HG03103 (cell line): ENCODE measurements at regions not wholly inside any gene's neighbourhood (a gene's known extent, or its start where the extent isn't known, plus 50 kb on each side); places are given as distances from the start of the nearest gene placed in this dataset.

ENCODE experiments used
- ATAC-seq: cut with Tn5 transposase; IDR thresholded peaks from one replicate; pipeline ENCODE4 v1.9.1; 2021; ENCODE audit warnings: low read depth; ENCODE audit not compliant: unreplicated experiment

GRCh38 chr18:73973972-73974371 lies 173.7 kb downstream of the FBXO15 start:
- ATAC-seq: no peak

- no peak for ATAC-seq
These were observed 180.7 kb downstream of the FBXO15 start for GRCh38 chr18:73966954-73967353.

- no peak for ATAC-seq
These were observed 185.4 kb downstream of the FBXO15 start for GRCh38 chr18:73962256-73962655.

GRCh38 chr18:73961804-73962203 lies 185.8 kb downstream of the FBXO15 start:
- no peak for ATAC-seq

- ATAC-seq: no peak
These were observed 188.3 kb downstream of the FBXO15 start for GRCh38 chr18:73959352-73959751.

- no peak for ATAC-seq
These were observed 193.4 kb downstream of the FBXO15 start for GRCh38 chr18:73954268-73954667.

- no peak for ATAC-seq
These were observed 195.2 kb downstream of the FBXO15 start for GRCh38 chr18:73952296-73952946.

- ATAC-seq: no peak
These were observed 197.4 kb downstream of the FBXO15 start for GRCh38 chr18:73950116-73950700.

GRCh38 chr18:73948497-73948896 lies 199.1 kb downstream of the FBXO15 start:
- no peak for ATAC-seq

- no peak for ATAC-seq
These were observed 199.6 kb downstream of the FBXO15 start for GRCh38 chr18:73948084-73948483.

GRCh38 chr18:73947180-73947921 lies 200.3 kb downstream of the FBXO15 start:
- no peak for ATAC-seq

- no peak for ATAC-seq
These were observed 202.4 kb downstream of the FBXO15 start for GRCh38 chr18:73945130-73945792.

- no peak for ATAC-seq
These were observed 202.9 kb downstream of the FBXO15 start for GRCh38 chr18:73944715-73945114.

GRCh38 chr18:73943763-73944162 lies 203.9 kb downstream of the FBXO15 start:
- ATAC-seq: no peak

GRCh38 chr18:73942956-73943355 lies 204.7 kb downstream of the FBXO15 start:
- no peak for ATAC-seq

GRCh38 chr18:73942081-73942625 lies 205.5 kb downstream of the FBXO15 start:
- ATAC-seq: no peak

- ATAC-seq: no peak
These were observed 206.9 kb downstream of the FBXO15 start for GRCh38 chr18:73940721-73941120.

- ATAC-seq: no peak
These were observed 208.2 kb downstream of the FBXO15 start for GRCh38 chr18:73939391-73939790.

- ATAC-seq: no peak
These were observed 213.9 kb downstream of the FBXO15 start for GRCh38 chr18:73933685-73934084.

- ATAC-seq: no peak
These were observed 214.7 kb downstream of the FBXO15 start for GRCh38 chr18:73932976-73933375.

- ATAC-seq: no peak
These were observed 220.1 kb downstream of the FBXO15 start for GRCh38 chr18:73927496-73927895.
